ENCODE measurements at regions not wholly inside any gene's neighbourhood (a gene's known extent, or its start where the extent isn't known, plus 50 kb on each side); places are given as distances from the start of the nearest gene placed in this dataset.

- Histone ChIP-seq H3K27me3 (ENCODE audit: control insufficient read depth, insufficient read depth, low read length) (no peaks in the 10 kb centered on the region), H2BK5ac (ENCODE audit: low read depth, low read length, poor library complexity, severe bottlenecking) (no peak overlapping the region), H2BK20ac (ENCODE audit: low read depth, low read length) (no peak overlapping the region), H3K4me3 (ENCODE audit: insufficient read depth, low read depth, low read length) (no peak overlapping the region), H4K20me1 (ENCODE audit: insufficient read depth, low read length) (no peaks in the 10 kb centered on the region), H4K91ac (ENCODE audit: insufficient read depth, low read depth, low read length) (no peak overlapping the region), H3K18ac (ENCODE audit: low read depth, low read length) (no peak overlapping the region), H2AK5ac (ENCODE audit: low read depth, low read length) (no peak overlapping the region), H3K4ac (ENCODE audit: low read depth, low read length) (no peak overlapping the region), H3K27ac (ENCODE audit: insufficient read depth, low read length) (no peak overlapping the region), H3K14ac (replicated peaks; ENCODE audit: low read depth, low read length) (no peak overlapping the region), H3K79me1 (ENCODE audit: low read depth in 1 of 2, low read length in 2 of 2) (no peaks in the 10 kb centered on the region), H3K9me1 (ENCODE audit: insufficient read depth, low read length) (no peaks in the 10 kb centered on the region), H2AFZ (replicated peaks; ENCODE audit: low read length, poor library complexity) (no peak overlapping the region), H2BK120ac (ENCODE audit: low read depth, low read length) (no peak overlapping the region), H3K4me2 (ENCODE audit: low read depth, low read length) (no peak overlapping the region), H2BK15ac (ENCODE audit: low read depth, low read length) (no peak overlapping the region), H4K8ac (ENCODE audit: low read depth in 2 of 2, low read length in 2 of 2) (no peak overlapping the region), H3K56ac (ENCODE audit: extremely low read depth, insufficient read depth, low read length) (no peak overlapping the region), H2AK9ac (replicated peaks; ENCODE audit: low read depth, low read length, poor library complexity) (no peak overlapping the region), H3K9me3 (ENCODE audit: control insufficient read depth, insufficient read depth, low read length) (no peaks in the 10 kb centered on the region; the same call in 1 of the 2 replicates), H3K36me3 (ENCODE audit: control insufficient read depth, insufficient read depth, low read length) (no peaks in the 10 kb centered on the region), H3K4me1 (ENCODE audit: control insufficient read depth, insufficient read depth, low read length) (no peaks in the 10 kb centered on the region), H3K9ac (ENCODE audit: low read depth, low read length) (no peak overlapping the region), H4K5ac (ENCODE audit: low read depth, low read length) (no peak overlapping the region), H3K23ac (ENCODE audit: low read depth, low read length) (no peak overlapping the region)
- intact Hi-C loops (cut with micrococcal nuclease) = no loop called here
- POLR2A ChIA-PET (ENCODE audit: unreplicated experiment) = no interaction called here
- no peak for DNase-seq
- no peak for ATAC-seq (ENCODE audit: low read depth)
- WGBS, 2 experiments (ENCODE audit: extremely low coverage in 2 of 2, insufficient read length in 1 of 2) = 96 to 100% methylated on average over 2 to 3 of the region's 4 CpGs
- CTCF ChIA-PET = no interaction called here
- dilution Hi-C loops (cut with HindIII; ENCODE audit: low sequenced_read_pairs, unreplicated experiment) = no loop called here
- BruUV-seq (replicated peaks) = no TSS peak
- no peak for TF ChIP-seq MAZ (IDR thresholded peaks at IDR 0.05; ENCODE audit: borderline replicate concordance, low read depth, low read length)
- TF ChIP-seq BHLHE40 (IDR thresholded peaks at IDR 0.05; ENCODE audit: low read depth, low read length) = no peak
- TF ChIP-seq POLR2A (IDR thresholded peaks at IDR 0.05; ENCODE audit: low read depth, low read length) = no peak
- no peak for TF ChIP-seq MXI1 (IDR thresholded peaks at IDR 0.05; ENCODE audit: borderline replicate concordance, low read depth, low read length)
- no peak for TF ChIP-seq CTCF (conservative IDR thresholded peaks at IDR 0.05; ENCODE audit: low read depth, low read length)
- TF ChIP-seq RAD21 (IDR thresholded peaks at IDR 0.05; ENCODE audit: low read length) = no peak
- TF ChIP-seq SMC3 (IDR thresholded peaks at IDR 0.05; ENCODE audit: low read depth, low read length) = no peak
- TF ChIP-seq MAFK (IDR thresholded peaks at IDR 0.05; ENCODE audit: low read depth, low read length) = no peak
- in situ Hi-C loops (cut with MboI; ENCODE audit: low sequenced_read_pairs) = no loop called here
Measured at GRCh38 chr4:133464311-133464710, 315.2 kb downstream of the PCDH10 start.

Measured in IMR-90 (cell line).